ENCODE measurements at regions not wholly inside any gene's neighbourhood (a gene's known extent, or its start where the extent isn't known, plus 50 kb on each side); places are given as distances from the start of the nearest gene placed in this dataset.
"Not testable (repeated sequence)": the region's sequence is repeated elsewhere in the genome, so short reads cannot be mapped to it uniquely, and the experiment has no call there.

DNA sequence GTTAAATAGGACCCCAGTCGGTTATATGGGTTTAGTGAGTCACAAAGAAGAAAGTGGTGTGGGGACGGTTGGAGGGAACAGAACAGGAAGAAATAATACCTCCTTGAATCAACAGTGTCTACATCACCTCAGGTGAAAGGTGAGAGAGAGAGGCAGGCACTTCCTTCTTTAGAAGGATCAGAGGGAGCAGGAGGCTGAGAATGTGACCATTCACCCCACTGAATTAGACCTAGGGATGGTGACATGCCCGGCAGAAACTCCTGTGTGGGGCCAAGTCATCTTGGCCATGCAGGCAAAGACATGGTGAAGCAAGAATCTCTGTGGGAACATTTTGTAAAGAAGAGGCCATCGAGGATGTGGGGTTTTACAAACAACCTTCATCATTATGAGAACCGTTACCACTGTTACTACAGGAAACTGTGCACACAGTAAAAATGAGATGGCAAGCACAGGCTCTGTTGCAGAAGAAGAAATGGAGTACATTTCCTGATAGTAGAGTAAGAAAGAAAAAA is 1196.9 kb downstream of the VRK1 start:
- H3K27me3 ChIP-seq (replicated peaks; ENCODE audit: insufficient read depth), result no peaks in the 10 kb centered on the region
- H3K9me3 ChIP-seq, result no peaks in the 10 kb centered on the region
- no peaks in the 10 kb centered on the region for H3K4me1 ChIP-seq (ENCODE audit: control insufficient read depth in 1 of 2, low read depth in 2 of 2)
- DNase-seq (ENCODE audit: low spot score) (no peak), ATAC-seq (ENCODE audit: insufficient number of reproducible peaks, low FRiP score, low read depth) (no peak)
- no peak overlapping the region for H3K4me3 ChIP-seq
- no peak overlapping the region for H3K27ac ChIP-seq
- no peaks in the 10 kb centered on the region for H3K36me3 ChIP-seq
- TF ChIP-seq, protein P1, sequence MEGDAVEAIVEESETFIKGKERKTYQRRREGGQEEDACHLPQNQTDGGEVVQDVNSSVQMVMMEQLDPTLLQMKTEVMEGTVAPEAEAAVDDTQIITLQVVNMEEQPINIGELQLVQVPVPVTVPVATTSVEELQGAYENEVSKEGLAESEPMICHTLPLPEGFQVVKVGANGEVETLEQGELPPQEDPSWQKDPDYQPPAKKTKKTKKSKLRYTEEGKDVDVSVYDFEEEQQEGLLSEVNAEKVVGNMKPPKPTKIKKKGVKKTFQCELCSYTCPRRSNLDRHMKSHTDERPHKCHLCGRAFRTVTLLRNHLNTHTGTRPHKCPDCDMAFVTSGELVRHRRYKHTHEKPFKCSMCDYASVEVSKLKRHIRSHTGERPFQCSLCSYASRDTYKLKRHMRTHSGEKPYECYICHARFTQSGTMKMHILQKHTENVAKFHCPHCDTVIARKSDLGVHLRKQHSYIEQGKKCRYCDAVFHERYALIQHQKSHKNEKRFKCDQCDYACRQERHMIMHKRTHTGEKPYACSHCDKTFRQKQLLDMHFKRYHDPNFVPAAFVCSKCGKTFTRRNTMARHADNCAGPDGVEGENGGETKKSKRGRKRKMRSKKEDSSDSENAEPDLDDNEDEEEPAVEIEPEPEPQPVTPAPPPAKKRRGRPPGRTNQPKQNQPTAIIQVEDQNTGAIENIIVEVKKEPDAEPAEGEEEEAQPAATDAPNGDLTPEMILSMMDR (IDR thresholded peaks at IDR 0.05), result no peak

DNA sequence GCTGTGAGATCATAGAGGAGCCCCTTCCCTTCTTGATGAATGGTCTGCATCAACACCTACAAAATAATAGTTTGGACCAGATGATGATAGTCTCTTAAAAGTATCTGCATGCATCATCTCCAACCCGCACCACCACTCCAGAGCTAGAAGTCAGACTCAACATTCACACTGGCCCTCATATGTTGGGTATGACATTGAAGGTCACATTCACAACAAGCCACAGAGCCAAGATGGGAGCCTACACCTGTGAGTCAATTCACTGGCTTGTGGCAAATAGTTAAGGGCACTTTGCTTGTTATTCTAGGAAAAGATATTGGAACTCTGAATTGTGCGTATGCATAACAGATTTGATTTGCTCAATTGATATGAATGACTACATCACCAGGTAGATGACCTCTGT is 1197.9 kb downstream of the VRK1 start:
- Histone ChIP-seq H3K9me3 (no peaks in the 10 kb centered on the region), H3K27ac (no peak overlapping the region), H3K27me3 (replicated peaks; ENCODE audit: insufficient read depth) (no peaks in the 10 kb centered on the region), H3K4me3 (no peak overlapping the region), H3K4me1 (ENCODE audit: control insufficient read depth in 1 of 2, low read depth in 2 of 2) (no peaks in the 10 kb centered on the region), H3K36me3 (no peaks in the 10 kb centered on the region)
- TF ChIP-seq, protein P1 (IDR thresholded peaks at IDR 0.05), result no peak
- DNase-seq (ENCODE audit: low spot score), result no peak
- ATAC-seq (ENCODE audit: insufficient number of reproducible peaks, low FRiP score, low read depth), result no peak

DNA sequence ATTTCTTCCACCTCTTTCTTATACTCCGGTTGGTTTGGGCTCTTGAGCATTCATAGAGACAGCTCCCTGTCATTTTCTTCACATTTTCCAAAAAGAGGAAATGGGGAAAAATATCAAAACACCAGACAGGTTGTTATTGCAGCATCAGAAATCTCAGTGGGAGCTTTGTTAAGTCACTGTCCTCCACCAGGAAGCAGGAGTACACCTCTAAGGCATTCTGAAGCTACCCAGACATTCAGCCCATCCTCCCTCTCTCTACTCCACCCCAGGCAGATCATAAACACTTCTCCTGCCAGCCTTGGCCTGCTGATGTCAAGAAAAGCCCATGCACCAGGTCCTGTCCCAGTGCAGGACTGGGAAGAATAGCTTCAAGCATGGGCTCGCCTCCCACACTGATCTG is 1198.3 kb downstream of the VRK1 start:
- no peak for ATAC-seq (ENCODE audit: insufficient number of reproducible peaks, low FRiP score, low read depth)
- H3K9me3 ChIP-seq, result no peaks in the 10 kb centered on the region
- TF ChIP-seq, protein P1 (IDR thresholded peaks at IDR 0.05), result no peak
- no peak overlapping the region for H3K27ac ChIP-seq
- H3K4me3 ChIP-seq, result no peak overlapping the region
- no peaks in the 10 kb centered on the region for H3K4me1 ChIP-seq (ENCODE audit: control insufficient read depth in 1 of 2, low read depth in 2 of 2)
- H3K27me3 ChIP-seq (replicated peaks; ENCODE audit: insufficient read depth), result no peaks in the 10 kb centered on the region
- H3K36me3 ChIP-seq, result no peaks in the 10 kb centered on the region
- DNase-seq (ENCODE audit: low spot score), result no peak

DNA sequence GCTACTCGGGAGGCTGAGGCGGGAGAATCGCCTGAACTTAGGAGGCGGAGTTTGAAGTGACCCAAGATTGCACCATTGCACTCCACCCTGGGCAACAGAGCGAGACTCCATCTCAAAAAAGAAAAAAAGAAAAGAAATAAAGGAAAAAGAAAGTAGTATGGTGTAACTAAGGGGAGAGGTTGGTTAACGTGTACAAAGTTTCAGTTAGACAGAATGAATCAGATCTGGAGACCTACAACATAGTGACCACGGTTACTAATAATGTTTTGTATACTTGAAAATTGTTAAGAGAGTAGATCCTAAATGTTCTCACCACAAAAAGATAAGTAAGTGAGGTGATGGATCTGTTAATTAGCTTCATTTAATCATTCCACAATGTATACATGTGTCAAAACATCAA is 1208.8 kb downstream of the VRK1 start:
- H3K4me1 ChIP-seq (ENCODE audit: control insufficient read depth in 1 of 2, low read depth in 2 of 2), result no peaks in the 10 kb centered on the region
- no peaks in the 10 kb centered on the region for H3K27me3 ChIP-seq (replicated peaks; ENCODE audit: insufficient read depth)
- TF ChIP-seq, protein P1 (IDR thresholded peaks at IDR 0.05), result no peak
- DNase-seq (ENCODE audit: low spot score) (no peak), ATAC-seq (ENCODE audit: insufficient number of reproducible peaks, low FRiP score, low read depth) (no peak)
- H3K36me3 ChIP-seq, result no peaks in the 10 kb centered on the region
- no peak overlapping the region for H3K27ac ChIP-seq
- no peak overlapping the region for H3K4me3 ChIP-seq
- H3K9me3 ChIP-seq, result no peaks in the 10 kb centered on the region

DNA sequence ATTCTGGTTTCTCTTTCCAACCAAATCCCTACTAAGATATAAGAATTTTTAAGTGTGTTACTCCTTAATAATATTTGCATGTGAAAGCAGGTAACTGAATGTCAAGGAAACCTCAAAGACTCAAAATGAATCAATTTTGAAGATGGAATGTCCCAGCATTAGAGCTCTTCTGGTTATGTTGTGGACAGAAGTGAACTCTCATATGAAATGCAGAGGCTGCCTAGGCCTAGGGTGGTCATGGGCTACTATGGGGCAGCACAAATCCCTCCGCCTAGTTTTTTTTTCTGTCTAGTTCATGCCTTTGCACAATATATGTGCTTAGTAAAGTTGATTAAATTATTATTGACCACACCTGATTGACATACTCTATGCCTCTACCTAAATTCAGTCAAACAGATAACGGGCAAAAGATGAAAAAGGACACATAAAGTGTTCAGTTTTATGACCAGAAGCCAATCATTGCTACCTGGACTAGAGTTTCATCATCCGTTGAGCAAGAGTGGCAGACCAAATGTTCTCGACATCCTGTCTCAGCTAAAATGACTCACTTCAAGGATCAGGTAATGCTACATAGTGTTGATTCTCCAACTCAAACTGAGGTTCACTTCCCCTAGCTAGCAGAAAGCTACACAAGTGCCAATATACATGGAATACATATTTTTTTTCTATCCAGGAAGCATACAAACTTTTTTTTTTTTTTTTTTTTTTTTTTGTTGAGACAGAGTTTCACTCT is 1211.4 kb downstream of the VRK1 start:
- Histone ChIP-seq H3K9me3 (no peaks in the 10 kb centered on the region), H3K4me3 (no peak overlapping the region), H3K4me1 (ENCODE audit: control insufficient read depth in 1 of 2, low read depth in 2 of 2) (no peaks in the 10 kb centered on the region), H3K27me3 (replicated peaks; ENCODE audit: insufficient read depth) (no peaks in the 10 kb centered on the region), H3K27ac (no peak overlapping the region), H3K36me3 (no peaks in the 10 kb centered on the region)
- DNase-seq (ENCODE audit: low spot score) (no peak), ATAC-seq (ENCODE audit: insufficient number of reproducible peaks, low FRiP score, low read depth) (no peak)
- TF ChIP-seq, protein P1 (IDR thresholded peaks at IDR 0.05), result no peak

DNA sequence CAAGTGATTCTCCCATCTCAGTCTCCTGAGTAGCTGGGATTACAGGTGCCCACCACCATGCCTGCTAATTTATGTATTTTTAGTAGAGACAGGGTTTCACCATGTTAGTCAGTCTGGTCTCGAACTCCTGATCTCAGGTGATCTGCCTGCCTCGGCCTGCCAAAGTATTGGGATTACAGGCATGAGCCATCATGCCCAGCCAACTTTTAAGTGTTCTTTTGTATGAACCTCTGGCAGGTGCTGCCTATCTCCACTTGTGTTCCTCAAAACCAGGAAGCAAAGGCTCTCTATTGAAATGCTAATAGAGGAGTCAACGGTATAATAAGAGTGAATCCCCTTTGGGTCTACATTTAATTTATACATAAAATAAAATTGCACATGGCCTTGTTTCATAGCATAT is 1212.0 kb downstream of the VRK1 start:
- DNase-seq (ENCODE audit: low spot score); ATAC-seq (ENCODE audit: insufficient number of reproducible peaks, low FRiP score, low read depth); H3K27ac ChIP-seq; H3K36me3 ChIP-seq; H3K9me3 ChIP-seq; H3K4me3 ChIP-seq; H3K27me3 ChIP-seq (replicated peaks; ENCODE audit: insufficient read depth); H3K4me1 ChIP-seq (ENCODE audit: control insufficient read depth in 1 of 2, low read depth in 2 of 2): not testable (repeated sequence)
